NCI-H2196 treated with DMSO at 0.1 percent for 48 hours (cell line): ENCODE measurements at regions not wholly inside any gene's neighbourhood (a gene's known extent, or its start where the extent isn't known, plus 50 kb on each side); places are given as distances from the start of the nearest gene placed in this dataset.
"Not testable (repeated sequence)": the region's sequence is repeated elsewhere in the genome, so short reads cannot be mapped to it uniquely, and the experiment has no call there.

Experiments used
- DNase-seq: peaks from one replicate; lab custom pipeline; 2025; ENCODE audit not compliant: unreplicated experiment; lab: John Stamatoyannopoulos, UW

DNA sequence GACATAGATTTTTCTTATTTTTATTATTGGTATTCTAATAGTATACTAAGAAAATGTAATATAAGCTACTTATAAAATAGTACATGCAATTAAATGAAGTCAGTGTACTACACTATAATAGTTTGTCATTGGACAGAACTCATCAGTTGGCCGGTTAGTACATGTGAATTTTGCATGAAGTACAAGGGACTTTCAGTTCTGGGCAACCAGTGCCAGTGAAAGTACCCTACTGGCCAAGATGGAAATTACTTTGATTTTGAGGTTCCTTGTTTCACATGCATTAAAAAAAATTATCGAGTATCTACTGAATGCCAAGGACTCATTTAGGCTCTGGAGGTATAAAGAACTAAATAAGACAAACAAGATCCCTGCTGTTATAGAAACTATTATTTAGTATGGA, 213.4 kb upstream of the ELL2 start:
- DNase-seq: no peak

DNA sequence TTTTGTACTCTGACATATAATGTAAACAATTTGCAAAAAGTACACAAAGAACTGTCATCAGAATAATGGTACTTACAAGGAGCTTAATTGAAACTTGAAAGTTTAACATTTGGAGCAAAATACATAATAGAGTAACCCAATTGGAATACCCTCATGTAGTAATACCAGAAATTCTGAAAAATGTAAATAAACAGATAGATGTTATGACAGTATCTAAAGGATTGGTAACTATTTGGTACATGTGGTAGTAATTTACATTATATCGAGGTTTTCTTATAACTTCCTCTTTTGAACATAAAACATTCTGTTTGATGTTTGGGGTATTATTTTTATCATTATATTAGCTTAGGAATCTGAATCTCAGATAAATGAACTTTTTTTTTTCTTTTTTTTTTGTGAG, 211.7 kb upstream of the ELL2 start:
- DNase-seq: no peak

DNA sequence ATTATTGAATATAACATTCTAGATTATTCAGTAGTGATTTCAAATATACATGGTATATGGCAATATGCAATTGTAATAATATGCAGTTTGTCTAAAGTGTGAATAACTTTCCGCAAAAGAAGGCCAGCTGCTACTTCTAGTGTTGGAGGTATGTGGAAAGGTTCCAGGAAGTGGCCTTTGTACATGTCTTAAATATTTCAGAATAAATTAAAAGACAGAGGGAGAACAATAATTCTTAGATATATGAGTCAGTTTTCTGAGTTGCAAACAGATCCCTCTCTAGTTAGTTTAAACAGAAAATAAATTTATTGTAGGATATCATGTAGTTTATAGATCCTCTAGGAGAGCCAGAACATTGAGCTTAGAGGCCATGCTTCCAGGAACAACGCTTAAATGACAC, 210.8 kb upstream of the ELL2 start:
- no peak for DNase-seq

DNA sequence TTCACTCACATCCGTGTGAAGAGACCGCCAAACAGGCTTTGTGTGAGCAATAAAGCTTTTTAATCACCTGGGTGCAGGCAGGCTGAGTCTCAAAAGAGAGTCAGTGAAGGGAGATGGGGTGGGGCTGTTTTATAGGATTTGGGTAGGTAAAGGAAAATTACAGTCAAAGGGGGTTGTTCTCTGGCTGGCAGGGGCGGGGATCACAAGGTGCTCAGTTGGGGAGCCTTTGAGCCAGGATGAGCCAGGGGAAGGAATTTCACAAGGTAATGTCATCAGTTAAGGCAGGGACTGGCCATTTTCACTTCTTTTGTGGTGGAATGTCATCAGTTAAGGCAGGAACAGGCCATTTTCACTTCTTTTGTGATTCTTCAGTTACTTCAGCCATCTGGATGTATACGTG, 210.3 kb upstream of the ELL2 start:
- not testable (repeated sequence) for DNase-seq

DNA sequence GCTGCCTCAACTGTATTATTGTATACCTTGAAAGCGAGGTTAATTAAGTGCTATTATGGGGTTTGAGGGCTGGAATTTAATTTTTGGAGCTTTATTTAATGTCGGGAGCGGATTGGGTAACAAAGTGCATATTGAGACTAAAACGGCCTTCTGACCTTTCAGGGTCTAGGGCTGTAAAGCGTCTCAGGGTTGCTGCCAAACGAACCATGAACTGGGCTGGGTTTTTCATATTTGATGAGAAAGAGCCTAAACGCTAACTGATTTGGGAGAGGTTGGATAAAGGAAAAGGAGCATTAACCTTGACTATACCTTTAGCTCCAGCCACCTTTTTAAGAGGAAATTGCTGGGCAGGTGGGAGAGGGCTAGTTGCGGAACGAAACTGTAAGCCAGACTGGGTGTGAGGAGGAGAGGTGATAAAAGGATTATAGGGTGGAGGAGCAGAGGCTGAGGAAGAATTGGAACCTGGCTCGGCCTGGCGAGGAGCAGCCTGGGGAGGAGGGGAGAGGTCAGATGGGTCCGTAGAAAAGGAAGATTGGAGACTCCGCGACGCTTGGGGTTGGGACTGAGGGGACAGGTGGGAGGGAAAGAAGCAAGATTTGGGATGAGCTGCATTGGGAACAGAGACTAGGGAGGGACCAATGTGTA, 209.0 kb upstream of the ELL2 start:
- DNase-seq: not testable (repeated sequence)

DNA sequence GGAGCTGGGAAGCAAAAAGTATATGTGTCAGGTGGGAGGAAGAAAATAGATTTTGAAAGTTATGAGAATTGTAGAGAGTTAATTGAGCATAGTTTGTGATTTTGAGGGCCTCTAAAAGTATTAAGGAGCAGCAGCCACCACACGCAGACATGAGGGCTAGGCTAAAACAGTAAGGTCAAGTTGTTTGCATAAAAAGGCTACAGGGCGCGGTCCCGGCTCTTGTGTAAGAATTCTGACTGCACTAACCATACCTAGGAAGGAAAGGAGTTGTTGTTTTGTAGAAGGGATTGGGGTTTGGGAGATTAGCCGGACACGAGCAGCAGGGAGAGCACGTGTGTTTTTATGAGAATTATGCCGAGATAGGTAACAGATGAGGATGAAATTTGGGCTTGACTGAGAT, 207.2 kb upstream of the ELL2 start:
- DNase-seq: not testable (repeated sequence)

DNA sequence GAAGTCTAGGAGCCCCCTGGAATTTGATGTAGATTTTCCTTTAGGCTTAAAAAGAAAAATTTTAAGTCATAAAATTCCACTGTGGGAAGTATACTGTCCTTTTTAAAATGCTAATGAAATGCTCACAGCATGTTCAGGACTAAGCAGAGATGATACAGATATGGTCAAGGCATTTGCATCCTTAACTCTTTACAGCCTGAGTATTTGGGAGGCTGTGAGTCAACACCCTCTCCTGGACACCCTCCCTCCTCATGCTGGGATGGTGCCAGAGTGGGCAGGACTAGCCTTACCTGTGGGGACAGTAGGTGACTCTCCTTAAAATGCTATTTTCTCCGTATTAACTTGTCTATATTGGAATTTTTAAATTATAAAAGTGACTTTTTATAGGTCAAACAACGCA, 197.4 kb upstream of the ELL2 start:
- no peak for DNase-seq

DNA sequence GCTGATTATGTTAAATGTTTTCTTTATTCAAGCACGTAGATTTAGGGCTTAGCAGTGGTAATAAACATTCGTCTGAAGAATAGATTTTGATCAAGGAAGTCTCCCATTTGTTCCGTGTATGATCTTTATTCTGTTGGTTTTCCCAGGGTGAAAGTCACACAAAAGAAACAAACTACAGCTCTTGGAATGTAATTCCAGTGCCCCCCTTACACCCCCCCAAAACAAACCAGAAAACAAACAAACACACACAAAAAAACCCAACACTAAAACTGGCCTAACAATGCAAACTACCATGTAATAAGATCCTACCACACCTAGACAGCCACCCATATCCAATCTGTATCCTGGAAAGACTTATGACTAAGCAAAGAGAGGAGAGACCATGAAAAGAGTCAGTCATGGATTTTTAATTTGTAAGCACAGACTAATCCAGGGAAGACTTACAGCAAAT, 196.2 kb upstream of the ELL2 start:
- no peak for DNase-seq

DNA sequence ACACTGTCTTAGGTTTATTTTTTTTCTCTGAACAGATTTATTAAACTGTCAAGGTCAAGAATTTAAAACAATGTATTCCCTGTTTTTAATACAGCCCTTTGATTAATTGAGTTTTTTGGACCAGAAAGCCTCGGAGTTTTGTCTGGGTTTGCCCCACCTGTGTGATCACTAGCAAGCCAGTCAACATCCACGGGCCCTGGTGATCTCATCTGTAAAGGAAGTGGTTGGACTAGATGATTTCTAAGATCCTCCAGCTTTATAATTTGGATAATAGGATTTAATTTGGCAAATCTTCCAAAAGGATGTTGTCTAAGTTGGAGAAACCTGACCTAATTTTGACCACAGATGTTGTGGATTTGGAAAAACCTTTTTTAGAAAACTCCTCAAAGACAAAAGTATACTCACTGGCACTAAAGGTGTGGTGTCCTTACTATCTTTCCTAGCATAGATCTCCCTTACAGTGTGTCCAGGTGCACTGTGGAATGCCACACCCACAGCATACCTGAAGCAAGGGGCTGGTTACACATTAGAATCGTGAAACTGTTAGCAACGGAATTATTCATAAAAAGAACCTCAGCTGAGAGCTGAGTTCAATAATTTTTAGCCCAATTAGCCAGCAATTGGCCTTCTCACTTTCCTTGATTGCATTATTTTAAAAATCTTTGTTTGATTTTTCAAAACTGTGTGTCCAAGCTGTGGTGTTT, 195.6 kb upstream of the ELL2 start:
- no peak for DNase-seq

DNA sequence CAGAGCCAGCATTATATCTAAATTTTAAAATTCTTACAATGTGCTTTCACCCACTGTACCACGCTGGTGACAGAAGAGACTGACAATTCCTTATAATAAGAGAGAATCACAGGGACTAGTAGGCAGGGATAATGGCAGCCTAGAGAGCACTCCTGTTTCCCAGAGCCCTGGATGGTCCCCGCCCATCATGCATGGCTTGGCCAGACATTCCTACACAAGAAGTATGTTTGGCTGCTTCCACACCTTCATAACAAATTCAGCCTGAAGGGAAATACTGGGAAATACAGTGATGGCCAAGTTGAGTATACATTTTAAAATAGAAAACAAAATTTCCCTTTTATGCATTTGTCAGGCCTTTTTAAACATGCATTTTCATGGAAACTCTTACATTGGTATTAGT, 193.5 kb upstream of the ELL2 start:
- DNase-seq: no peak

DNA sequence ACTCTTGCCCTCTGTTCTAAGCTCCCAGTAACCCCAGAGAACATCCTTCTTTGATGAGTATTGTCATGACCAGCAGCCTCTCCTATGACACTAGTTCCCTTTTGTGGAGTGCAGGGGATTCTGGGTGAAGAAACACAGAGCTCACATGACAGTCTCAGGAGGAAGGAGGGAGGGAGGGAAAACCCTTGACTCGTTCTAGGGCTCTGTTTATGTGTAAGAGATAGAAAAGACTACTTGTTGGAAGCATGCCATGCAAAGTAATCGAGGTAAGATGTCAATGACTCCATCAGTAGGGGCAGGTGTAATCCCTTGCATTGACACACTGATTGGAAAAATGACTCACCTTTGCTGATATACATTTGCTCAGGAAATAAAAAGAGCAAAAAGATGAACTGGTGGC, 190.2 kb upstream of the ELL2 start:
- no peak for DNase-seq

DNA sequence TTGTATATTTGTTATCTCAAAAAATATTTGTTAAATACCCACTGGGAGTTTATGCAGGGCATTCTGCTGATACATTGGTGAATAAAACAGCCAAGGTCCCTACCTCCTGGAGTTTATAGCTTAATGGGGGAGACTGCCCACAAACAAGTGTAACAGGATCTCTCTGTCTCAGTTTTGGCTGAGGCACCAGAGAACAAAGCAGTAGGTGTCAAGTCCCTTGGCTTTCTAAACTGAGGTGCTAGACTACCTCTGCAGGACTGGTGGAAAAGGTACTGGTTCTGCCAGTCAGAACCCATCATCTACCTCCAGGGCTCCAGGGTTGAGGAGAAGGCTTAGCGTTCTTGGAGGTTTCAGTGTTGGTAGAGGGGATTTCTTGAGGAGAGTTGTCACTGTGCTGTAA, 188.4 kb upstream of the ELL2 start:
- no peak for DNase-seq

DNA sequence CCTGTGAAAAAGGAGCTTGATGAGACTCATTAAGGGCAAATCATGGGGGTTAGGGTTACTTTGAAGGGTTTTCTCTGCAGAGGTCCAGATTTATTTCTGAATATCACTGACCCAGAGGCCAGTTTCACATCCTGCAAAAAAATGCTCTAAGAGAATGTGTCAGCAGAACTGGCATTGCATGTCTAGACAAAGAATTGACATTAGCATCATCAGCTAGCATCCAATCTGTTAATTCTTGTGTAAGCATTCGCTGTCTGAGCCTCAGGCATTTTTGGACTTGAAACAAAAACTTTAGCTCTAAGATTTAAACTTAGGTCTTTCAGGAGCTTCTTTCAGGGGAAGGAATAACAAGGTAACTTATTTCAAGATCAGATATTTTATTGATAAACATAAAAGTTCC, 187.9 kb upstream of the ELL2 start:
- DNase-seq: no peak

DNA sequence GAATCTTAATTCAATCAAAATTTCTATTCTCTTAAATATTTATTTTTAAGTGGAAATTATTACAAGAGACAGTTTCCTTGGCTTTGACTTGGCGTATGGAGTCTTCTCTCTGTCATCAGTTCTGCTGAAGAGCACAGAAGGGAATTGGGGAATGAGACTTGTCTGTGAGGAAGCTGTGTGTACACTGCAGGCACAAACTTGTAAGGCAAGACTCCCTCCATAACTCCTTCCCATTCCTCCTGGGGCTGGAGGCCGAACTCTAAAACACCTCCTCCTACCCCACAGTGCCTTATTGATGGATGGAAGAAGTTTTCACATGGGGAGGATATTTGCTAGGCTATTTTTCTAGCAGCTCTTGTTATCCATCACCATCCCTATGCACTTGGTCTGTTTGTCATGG, 187.4 kb upstream of the ELL2 start:
- DNase-seq: no peak

DNA sequence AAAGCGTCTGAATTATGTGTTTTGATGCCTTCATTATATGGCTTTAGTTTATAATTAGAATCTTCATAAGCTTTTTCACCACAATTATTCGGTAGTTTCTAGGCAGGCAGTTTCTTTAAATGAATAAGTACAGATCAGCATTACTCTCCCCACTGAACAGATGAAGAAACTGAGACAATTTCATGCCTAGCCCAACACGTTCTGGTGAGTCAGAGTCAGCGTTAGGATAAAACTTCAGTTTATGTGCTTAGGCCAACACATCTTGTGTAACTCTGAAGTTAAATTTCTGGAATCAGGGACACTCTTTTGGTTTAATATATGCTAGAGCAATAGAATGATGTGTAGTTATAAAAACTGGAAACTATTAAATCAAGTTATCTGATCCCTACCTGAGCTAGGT, 186.7 kb upstream of the ELL2 start:
- DNase-seq: no peak

DNA sequence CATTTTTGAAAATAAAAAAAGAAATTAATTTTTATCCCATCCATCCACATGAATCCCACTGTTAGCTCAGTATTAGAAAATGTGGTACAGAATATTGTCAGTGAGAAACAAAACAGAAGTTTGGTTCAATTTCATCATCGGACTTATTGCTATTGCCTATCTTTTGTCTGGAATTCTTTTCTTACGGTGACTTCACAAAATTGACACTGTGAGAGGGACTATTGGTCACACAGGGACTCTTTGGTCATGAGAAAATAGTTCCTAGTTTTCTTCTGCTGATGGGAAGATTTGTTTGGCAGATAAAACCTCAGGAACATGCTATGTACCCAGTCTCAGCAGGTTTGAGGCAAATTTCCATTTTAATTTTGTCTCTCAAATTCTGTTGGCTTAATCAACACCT, 186.2 kb upstream of the ELL2 start:
- no peak for DNase-seq

DNA sequence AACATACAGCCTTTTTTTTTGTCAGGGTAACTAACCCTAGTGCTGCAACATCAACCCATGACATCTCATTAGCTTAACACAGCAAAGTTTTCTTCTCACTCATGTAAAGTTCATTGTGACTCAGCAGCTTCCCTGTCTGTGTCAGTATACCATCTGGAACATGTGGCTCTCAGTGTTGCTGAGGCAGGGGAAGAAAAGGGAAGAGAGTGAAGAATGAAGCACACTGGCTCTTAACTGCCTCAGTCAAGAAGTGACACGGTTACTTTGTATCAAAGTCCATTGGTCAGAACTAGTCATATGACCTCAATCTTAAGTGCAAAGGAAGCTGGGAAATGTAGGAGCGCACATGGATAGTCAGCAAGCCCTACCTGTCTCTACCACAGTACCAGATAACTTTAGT, 185.0 kb upstream of the ELL2 start:
- no peak for DNase-seq

DNA sequence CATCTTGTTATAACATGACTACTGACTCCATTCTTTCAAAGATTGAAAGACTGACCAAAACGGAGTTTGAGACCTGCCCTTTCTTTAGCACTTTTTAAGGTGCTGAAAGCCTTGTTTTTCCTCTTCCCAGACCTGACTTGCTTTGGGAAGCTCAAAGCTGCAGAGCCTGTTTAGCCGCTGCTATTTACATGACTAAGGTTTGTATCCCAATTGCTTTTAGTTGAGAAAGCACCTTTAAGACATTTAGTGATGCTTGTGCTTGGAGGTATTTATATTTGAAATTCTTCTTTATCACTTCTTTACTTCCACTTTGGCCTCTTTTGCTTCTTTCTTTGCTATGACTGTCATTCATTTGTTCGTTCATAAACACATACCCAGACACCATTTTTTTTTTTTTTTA, 182.6 kb upstream of the ELL2 start:
- no peak for DNase-seq

DNA sequence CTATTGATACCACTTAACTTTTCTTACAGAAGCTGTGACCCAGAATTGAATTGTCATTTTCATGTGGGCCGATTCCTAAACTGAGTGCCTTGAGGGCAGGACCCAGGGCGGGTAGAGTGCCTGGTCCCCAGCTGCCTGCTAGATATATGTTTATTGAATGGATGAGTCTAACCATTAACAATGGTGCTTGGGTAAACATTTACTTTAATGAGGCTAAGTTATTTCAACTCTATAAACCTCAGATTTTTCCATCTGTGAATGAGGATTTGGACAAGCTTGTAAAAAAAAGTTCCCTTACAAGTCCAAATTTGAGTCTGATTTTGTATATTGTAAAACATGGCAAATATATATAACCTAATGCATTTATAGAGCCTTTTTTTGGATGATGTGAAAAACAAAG, 181.8 kb upstream of the ELL2 start:
- DNase-seq: no peak

DNA sequence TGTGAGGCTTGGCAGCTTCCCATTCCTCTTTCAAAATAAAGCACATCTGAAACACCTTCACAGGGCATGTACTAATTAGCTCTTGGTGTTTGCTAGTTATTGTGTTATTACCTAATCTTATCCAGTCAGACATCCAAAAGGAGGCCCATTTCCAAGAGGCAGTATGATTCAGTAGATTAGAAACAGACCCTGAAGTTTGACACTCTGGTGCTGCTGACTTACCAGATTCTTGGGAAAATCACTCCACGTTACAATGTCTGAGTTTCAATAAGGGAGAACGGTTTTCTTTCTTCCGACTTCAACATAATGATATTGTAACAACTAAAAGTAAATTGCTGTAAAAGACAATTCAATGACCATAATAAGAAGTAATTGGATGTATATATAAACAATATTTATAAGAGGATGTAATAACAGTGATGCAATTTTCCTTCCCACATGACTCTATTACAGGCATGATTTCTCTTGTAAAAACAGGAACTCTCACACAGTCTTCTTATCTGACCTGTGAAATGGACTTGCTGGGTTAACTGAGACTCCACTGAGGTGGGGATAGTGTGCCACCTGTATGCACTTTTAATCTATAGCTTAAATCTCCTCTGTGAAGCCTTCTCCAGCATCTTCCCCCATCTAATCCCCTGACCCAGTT, 181.3 kb upstream of the ELL2 start:
- DNase-seq: no peak

DNA sequence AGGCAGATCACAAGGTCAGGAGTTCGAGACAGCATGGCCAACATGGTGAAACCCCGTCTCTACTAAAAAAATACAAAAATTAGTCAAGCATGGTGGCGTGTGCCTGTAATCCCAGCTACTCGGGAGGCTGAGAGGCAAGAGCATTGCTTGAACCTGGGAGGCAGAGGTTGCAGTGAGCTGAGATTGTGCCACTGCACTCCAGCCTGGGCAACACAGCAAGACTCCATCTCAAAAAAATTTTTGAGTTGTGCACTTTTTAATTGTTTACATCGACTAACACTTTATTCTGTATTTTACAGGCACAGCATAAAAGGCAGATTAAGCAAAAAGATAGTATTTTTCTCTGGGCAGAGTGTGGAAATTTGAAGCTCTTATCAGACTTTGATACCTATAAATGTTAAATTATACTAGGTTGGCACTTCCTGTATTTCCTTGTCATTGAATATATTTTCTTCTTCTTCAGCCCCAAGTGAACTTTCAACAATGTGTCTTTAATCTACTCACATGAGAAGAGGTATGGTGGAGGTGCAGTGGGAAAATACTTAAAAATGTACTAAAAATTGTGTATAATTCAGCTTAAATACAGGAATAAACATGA, 180.6 kb upstream of the ELL2 start:
- DNase-seq: no peak

DNA sequence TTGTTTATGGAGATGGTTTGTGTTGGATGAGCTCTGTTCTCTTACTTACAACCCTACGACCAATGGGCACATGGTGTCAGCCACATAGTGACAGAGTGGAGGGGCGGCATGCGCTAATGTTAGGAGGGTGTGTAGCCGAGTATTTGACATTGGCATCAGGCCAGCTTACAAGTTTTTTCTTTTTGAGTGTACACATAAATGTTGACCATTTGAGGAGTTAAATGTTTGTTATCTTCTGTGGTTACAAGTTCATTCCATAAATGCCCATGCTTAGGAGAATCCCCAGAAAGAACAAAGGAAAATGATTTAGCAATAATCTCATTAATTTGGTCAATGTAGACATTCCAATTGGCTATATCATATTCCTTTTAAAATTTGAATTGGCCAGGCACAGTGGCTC, 180.1 kb upstream of the ELL2 start:
- DNase-seq: no peak
